Colon (tissue), 2 donors: ENCODE measurements at regions not wholly inside any gene's neighbourhood (a gene's known extent, or its start where the extent isn't known, plus 50 kb on each side); places are given as distances from the start of the nearest gene placed in this dataset.

Experiments used
- FAIRE-seq: peaks from 2 replicates; lab custom pipeline; 2012; peaks lifted over from hg19 to GRCh38; lab: Jason Lieb, UNC
- donor health status: control.
- donor health status: control.

DNA sequence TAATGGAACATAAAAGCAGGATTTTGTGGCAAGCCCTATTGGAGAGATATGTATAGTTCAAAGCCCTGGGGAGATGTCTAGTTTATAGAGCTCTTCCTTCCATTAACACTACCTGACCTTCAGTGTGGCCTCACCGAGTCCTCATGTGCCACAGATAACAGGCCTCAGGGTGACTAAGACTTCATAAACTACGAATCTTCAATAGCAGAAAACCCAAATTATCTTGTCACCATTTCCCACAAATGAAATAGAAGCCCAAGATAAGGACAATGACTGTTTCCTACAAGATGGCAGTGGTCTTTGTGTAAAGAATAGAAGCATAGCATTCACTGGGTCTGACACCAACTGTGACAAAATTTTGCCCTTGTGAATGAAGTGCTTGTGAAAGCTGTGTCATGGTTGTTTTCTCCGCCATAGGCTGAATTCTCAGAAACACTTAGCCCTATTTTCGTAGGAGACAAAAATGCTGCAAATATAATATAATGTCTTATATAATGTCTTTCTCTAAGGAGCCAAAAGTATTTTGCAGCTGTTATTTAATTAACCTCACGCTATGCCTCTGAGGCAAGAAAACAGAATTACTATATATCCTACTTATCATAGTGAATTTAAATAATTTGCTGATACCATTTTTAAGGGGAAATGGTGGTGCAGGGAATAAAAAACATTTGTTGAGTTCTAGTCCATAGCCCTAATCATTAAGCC lies 136.7 kb upstream of the CWC22 start:
- FAIRE-seq = no peak

DNA sequence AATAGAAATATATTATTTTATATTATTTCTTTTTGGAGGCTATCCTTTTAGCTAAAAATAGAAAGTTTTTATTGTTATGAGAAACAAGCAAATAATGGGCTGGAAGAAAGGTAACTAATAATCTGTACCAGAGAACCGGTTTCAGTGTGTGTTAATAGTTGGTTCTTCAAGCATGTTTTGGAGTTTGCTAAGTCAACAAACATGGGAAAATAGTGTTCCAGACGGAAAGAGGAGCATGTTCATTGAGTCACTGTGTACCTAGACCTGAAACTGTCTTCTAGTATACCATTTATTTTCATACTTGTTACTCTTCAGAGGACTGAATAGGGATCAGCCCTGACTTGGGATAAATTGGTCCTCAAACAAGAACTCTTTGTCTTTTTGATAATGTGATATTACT lies 134.5 kb upstream of the CWC22 start:
- FAIRE-seq = no peak

DNA sequence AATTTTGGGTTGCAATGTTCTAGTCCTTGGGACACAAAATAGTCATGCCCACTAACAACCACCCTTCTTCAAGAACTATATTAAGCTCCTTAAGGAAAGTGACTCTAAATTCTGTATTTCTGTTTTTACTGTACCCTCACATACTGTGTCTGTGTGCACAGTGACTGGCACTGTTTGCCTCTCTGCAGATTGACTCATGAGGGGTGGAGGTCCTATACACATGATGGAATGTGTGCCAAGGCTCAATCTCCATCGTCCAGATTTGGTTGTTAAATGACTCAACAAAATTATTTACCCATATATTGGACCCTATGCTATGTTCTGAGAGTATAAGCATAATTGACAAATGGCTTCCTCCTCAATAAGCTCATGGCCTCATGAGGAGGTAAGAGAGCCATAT lies 126.6 kb upstream of the CWC22 start:
- no peak for FAIRE-seq

DNA sequence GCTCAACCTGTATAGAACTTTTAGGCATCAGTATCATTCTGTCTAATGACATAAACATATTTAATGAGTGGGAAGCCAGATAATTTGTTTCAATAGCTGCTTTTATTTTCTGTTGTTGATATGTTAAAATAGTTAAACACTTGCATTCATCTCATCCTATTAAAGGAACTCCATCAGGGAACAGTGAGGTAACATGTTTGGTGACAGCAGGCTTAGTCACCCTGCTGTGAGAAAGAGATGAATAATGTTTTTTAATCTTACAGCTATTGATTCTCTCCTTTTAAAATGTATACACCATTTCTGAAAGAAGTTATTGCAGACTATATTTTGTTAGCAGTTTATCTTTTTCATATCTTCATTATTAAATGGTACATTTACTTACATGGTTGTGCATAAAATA lies 123.3 kb upstream of the CWC22 start:
- no peak for FAIRE-seq

DNA sequence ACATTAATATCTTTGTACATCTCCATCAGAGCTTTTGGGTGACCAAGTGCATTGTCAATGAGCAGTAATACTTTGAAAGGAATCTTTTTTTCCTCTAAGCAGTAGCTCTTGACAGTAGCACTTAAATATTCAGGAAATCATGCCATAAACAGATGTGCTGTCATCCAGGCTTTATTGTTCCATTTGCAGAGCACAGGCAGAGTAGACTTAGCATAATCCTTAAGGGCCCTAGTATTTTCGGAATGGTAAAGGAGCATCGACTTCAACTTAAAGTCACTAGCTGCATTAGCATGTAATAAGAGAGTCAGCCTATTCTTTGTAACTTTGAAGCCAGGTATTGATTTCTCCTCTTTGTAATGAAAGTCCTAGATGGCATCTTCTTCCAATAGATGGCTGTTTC lies 121.8 kb upstream of the CWC22 start:
- FAIRE-seq = no peak

DNA sequence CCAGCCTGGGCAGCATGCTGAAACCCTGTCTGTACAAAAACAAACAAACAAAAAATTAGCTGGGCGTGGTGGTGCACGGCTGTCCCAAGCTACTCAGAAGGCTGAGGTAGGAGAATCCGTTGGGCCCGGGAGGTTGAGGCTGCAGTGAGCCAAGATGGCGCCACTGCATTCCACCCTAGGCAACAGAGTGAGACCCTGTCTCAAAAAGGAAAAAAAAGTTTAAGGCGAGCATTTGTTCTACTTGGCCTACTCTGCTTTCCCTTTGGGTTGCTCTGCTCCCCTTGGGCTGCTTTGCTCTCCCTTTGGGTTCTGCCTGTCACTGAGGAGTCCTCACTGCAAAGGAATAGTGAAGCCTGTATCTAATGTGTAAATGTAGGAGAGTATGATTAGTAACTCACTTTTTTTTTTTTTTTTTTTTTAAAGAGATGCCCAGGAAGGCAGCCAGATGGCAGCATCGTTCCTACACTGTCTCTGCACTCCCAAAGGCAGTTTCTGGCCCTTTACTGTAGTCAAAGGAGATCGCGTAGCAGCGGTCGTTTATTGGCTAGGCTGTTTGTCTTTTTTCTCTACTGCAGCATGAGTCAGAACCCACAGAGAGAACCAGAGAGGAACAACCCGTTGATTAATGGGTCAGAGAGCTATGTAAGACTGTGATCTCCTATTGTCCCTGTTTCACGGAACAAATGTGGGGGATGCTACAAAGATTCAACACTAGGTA lies 118.3 kb upstream of the CWC22 start:
- no peak for FAIRE-seq

- peak; percentile 47 for FAIRE-seq
Observed at GRCh38 chr2:180124273-180125139, 117.4 kb upstream of the CWC22 start.

- FAIRE-seq = no peak
Observed at GRCh38 chr2:180122874-180123273, 115.8 kb upstream of the CWC22 start.

GRCh38 chr2:180115675-180116074 lies 108.6 kb upstream of the CWC22 start:
- FAIRE-seq = no peak

- no peak for FAIRE-seq
Observed at GRCh38 chr2:180115269-180115668, 108.2 kb upstream of the CWC22 start.

GRCh38 chr2:180111901-180112300 lies 104.8 kb upstream of the CWC22 start:
- FAIRE-seq = peak; percentile 55

DNA sequence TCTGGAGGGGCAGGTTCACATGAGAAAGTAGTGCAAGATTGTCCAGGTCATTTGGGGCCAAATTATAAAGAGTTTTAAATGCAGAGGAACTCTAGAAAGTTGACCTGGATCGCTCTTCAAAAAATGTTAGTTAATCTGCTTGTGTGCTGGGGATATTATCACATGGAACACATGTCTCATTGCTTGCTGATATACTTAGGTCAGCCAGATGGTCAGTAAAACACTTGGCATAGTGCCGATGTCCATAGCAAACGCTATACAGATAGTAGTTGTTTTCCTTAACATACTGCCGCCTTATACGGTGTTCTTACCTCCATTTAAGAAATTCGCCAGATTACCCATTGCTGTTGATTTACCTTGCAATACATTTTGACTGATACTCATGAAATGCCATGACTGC lies 103.4 kb upstream of the CWC22 start:
- FAIRE-seq = no peak

GRCh38 chr2:180101846-180102245 lies 94.7 kb upstream of the CWC22 start:
- no peak for FAIRE-seq

GRCh38 chr2:180099308-180099707 lies 92.2 kb upstream of the CWC22 start:
- FAIRE-seq = no peak

- FAIRE-seq = peak; percentile 68
Observed at GRCh38 chr2:180085144-180085543, 78.0 kb upstream of the CWC22 start.

GRCh38 chr2:180077295-180077906 lies 70.3 kb upstream of the CWC22 start:
- FAIRE-seq = no peak

- peak; percentile 88 for FAIRE-seq
Observed at GRCh38 chr2:180075870-180076269, 68.8 kb upstream of the CWC22 start.

DNA sequence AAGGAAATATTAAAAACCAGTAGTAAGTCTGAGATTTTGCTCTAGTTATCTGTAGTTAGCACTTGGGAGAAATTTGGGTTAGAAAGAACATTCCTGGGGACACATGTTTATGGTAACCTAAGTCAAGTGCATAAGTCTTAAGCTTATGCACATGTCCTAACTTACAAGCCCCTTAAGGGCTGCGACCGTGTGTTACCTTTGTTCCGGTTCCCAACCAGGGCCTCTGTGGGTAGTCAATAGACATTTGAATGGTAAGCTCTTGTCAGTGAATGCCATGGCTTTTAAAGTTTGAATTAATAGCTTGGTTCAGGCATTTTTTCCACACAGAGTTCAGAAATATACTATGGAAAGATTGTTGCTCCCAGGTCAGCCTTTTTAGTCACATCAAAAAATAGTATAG lies 64.7 kb upstream of the CWC22 start:
- no peak for FAIRE-seq

DNA sequence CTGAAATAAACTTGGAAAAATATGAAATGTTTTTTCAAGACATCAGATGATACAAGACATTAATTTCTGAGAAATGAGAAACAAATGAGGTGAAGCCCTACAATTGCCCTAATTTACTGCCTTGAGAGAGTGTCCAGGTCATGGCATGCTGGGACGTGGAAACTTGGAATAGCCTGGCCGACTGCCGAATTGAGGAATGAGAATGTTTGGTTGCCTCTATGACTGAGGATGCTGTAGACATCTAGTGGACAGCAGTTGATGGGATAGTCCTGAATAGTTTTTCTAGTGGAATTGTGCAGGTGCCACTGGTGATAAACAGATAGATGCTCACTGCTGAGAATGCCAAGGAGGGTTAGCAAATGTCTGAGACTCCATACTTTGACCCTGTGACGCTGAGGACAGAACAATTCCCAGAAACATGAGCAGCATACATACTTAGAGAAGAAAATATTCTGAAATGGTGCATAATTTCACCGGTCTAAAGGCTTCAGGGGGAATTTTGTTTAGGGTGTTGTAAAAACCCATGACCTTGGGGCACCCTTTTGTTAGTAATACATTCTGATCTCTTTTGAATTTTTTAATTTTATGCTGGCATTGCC lies 56.5 kb upstream of the CWC22 start:
- FAIRE-seq = no peak

DNA sequence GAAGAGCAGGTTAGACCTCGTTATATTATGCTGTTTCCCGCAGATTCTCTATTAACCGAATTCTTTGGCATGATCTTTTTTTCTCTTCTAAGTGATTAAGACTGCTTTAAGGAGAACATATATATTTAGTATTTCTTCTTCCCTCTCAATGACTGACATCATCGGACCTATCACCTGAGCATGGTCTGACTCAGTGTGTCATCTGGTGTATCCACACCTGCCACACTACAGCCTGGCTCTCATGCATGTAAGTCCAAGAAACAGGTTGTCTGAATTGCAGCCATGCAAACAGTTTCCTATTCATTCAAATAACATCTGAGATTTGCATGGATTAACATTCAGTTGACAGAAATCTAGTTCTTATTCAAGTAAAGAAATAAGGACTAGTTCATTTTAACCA lies 55.1 kb upstream of the CWC22 start:
- no peak for FAIRE-seq

GRCh38 chr2:180061546-180061945 lies 54.4 kb upstream of the CWC22 start:
- no peak for FAIRE-seq

DNA sequence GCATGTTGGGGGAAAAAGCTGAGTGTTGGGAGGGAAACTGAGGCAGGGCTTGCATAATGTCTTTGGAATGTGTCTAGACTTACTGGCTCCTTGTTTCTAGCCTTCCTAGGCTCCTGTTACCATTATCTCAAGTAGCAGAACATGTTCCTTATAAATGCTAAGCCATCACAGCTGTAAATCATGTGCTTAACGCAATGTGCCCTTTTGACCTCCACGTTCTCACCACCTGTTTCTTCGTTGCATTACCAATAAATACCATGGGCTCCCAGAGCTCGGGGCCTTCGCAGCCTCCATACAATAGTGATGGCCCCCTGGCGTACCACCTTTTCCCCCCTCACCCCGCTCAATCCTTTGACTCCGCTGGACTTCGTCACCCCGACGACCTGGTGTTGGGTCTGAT lies 54.0 kb upstream of the CWC22 start:
- FAIRE-seq = no peak
